H1 (cell line): ENCODE measurements at regions not wholly inside any gene's neighbourhood (a gene's known extent, or its start where the extent isn't known, plus 50 kb on each side); places are given as distances from the start of the nearest gene placed in this dataset.

Experiments
- CTCF ChIA-PET: fragments of 300-600 bp; sonication (Branson Sonifier 250); formaldehyde crosslinking; loops from one replicate; lab custom pipeline; 2021; ENCODE audit not compliant: partially characterized antibody; lab: Charles Lee
- POLR2A ChIA-PET: fragments of 300-600 bp; sonication (Branson Sonifier 250); formaldehyde crosslinking; loops from one replicate; lab custom pipeline; 2021; ENCODE audit warnings: inconsistent platforms; ENCODE audit not compliant: partially characterized antibody; lab: Charles Lee
- DNase-seq, 2 experiments: peaks; one replicate each; pipeline versions ENCODE4 v3.0.0 to v3.0.0-alpha.2; 2010 to 2022; ENCODE audit warnings: low spot score in 2 of 2, low read depth in 1 of 2, mixed read lengths in 1 of 2
- FAIRE-seq: peaks from 2 replicates; lab custom pipeline; 2011; peaks lifted over from hg19 to GRCh38; lab: Jason Lieb, UNC
- H2AFZ ChIP-seq: 2 replicates; pipeline ENCODE4 v1.8.1; 2012; ENCODE audit warnings: low read length, inconsistent platforms
- H2AK5ac ChIP-seq: 2 replicates; pipeline ENCODE4 v1.6.1; 2013; ENCODE audit warnings: low read depth, low read length
- H2BK120ac ChIP-seq: replicated peaks from 2 replicates; pipeline ENCODE3; 2013; ENCODE audit warnings: low read depth, low read length, inconsistent platforms
- H2BK12ac ChIP-seq: 2 replicates; pipeline ENCODE4 v1.6.1; 2013; ENCODE audit warnings: low read depth, low read length
- H2BK15ac ChIP-seq: 2 replicates; pipeline ENCODE4 v1.6.1; 2013; ENCODE audit warnings: low read length
- H2BK20ac ChIP-seq: 2 replicates; pipeline ENCODE4 v1.6.1; 2013; ENCODE audit warnings: low read length
- H2BK5ac ChIP-seq: 2 replicates; pipeline ENCODE4 v1.6.1; 2013; ENCODE audit warnings: low read depth, low read length
- H3K14ac ChIP-seq: 2 replicates; pipeline ENCODE4 v1.6.1; 2013; ENCODE audit warnings: inconsistent platforms; ENCODE audit not compliant: insufficient read length
- H3K18ac ChIP-seq: 2 replicates; pipeline ENCODE4 v1.6.1; 2013; ENCODE audit warnings: low read length; ENCODE audit errors: extremely low read depth
- H3K23ac ChIP-seq: 2 replicates; pipeline ENCODE4 v1.6.1; 2013; ENCODE audit warnings: inconsistent platforms; ENCODE audit not compliant: insufficient read length
- H3K23me2 ChIP-seq: 2 replicates; pipeline ENCODE4 v1.6.1; 2013; ENCODE audit warnings: low read depth, low read length
- H3K27ac ChIP-seq: 2 replicates; pipeline ENCODE4 v1.6.1; 2011; ENCODE audit warnings: low read depth, low read length, inconsistent platforms
- H3K27me3 ChIP-seq, 4 experiments: replicated peaks in 1 of 4; 1 replicate in 1 of 4; 2 replicates in 3 of 4; pipeline versions ENCODE4 v1.6.1 to v1.8.1; 2011 to 2013; ENCODE audit warnings: low read length in 3 of 4, mild to moderate bottlenecking in 3 of 4, inconsistent platforms in 2 of 4, mixed read lengths in 2 of 4, moderate library complexity in 1 of 4; ENCODE audit not compliant: control insufficient read depth in 3 of 4, insufficient read depth in 3 of 4; ENCODE audit errors: extremely low read depth in 1 of 4
- H3K36me3 ChIP-seq, 4 experiments: 2 replicates each; pipeline versions ENCODE4 v1.6.1 to v1.8.1; 2011 to 2013; ENCODE audit warnings: mild to moderate bottlenecking in 4 of 4, low read length in 3 of 4, moderate library complexity in 2 of 4, control low read depth in 1 of 4, inconsistent platforms in 1 of 4; ENCODE audit not compliant: insufficient read depth in 4 of 4, control insufficient read depth in 2 of 4
- H3K4ac ChIP-seq: replicated peaks from 2 replicates; pipeline ENCODE3; 2013; ENCODE audit warnings: low read length, low read depth, mixed read lengths, inconsistent platforms; ENCODE audit not compliant: insufficient read length
- H3K4me1 ChIP-seq, 4 experiments: replicated peaks in 1 of 4; 1 replicate in 1 of 4; 2 replicates in 3 of 4; pipeline versions ENCODE4 v1.6.1 to v1.8.1; 2011 to 2013; ENCODE audit warnings: low read length in 3 of 4, inconsistent platforms in 2 of 4, mixed read lengths in 1 of 4; ENCODE audit not compliant: insufficient read depth in 4 of 4, control insufficient read depth in 3 of 4
- H3K4me2 ChIP-seq, 2 experiments: 2 replicates each; pipeline versions ENCODE4 v1.6.1 to v1.8.1; 2011 to 2013; ENCODE audit warnings: low read depth in 2 of 2, low read length in 2 of 2, control low read depth in 1 of 2, inconsistent platforms in 1 of 2, mild to moderate bottlenecking in 1 of 2; ENCODE audit not compliant: insufficient read depth in 1 of 2
- H3K4me3 ChIP-seq, 4 experiments: fragments of 200-600, 300-600 bp in 1 of 4; sonication (generic), shearing (Covaris generic), sonication (Bioruptor Twin) in 1 of 4; 2 replicates each; pipeline versions ENCODE4 v1.5.1 to v1.8.1; 2011 to 2016; ENCODE audit warnings: low read length in 4 of 4, low read depth in 3 of 4, control low read depth in 2 of 4, inconsistent platforms in 2 of 4, mild to moderate bottlenecking in 2 of 4, mixed read lengths in 1 of 4, moderate library complexity in 1 of 4; ENCODE audit not compliant: insufficient read depth in 2 of 4; ENCODE audit errors: extremely low read depth in 1 of 4
- H3K56ac ChIP-seq: replicated peaks from 2 replicates; pipeline ENCODE3; 2013; ENCODE audit warnings: low read depth, mild to moderate bottlenecking, mixed read lengths, low read length, inconsistent platforms; ENCODE audit not compliant: insufficient read length
- H3K79me1 ChIP-seq: 2 replicates; pipeline ENCODE4 v1.6.1; 2013; ENCODE audit warnings: low read depth, low read length, control low read depth
- H3K79me2 ChIP-seq, 2 experiments: 2 replicates each; pipeline versions ENCODE4 v1.6.1 to v1.8.1; 2012 to 2013; ENCODE audit warnings: low read length in 2 of 2, mild to moderate bottlenecking in 2 of 2, inconsistent platforms in 1 of 2; ENCODE audit not compliant: insufficient read depth in 2 of 2, control insufficient read depth in 1 of 2
- H3K9ac ChIP-seq, 4 experiments: replicated peaks in 1 of 4; 1 replicate in 1 of 4; 2 replicates in 3 of 4; pipeline versions ENCODE4 v1.6.1 to v1.8.1; 2011 to 2013; ENCODE audit warnings: low read depth in 3 of 4, low read length in 3 of 4, control low read depth in 2 of 4, mild to moderate bottlenecking in 2 of 4, moderate library complexity in 2 of 4, inconsistent platforms in 1 of 4; ENCODE audit errors: extremely low read depth in 1 of 4
- H3K9me3 ChIP-seq, 2 experiments: 2 replicates each; pipeline versions ENCODE4 v1.6.1 to v1.8.1; 2012 to 2013; ENCODE audit warnings: mild to moderate bottlenecking in 2 of 2, moderate library complexity in 2 of 2, control low read depth in 1 of 2, inconsistent platforms in 1 of 2, low read depth in 1 of 2, low read length in 1 of 2, mixed read lengths in 1 of 2; ENCODE audit not compliant: insufficient read depth in 2 of 2
- H4K20me1 ChIP-seq, 2 experiments: replicated peaks in 1 of 2; 2 replicates each; pipeline versions ENCODE3 to v1.8.1; 2011 to 2013; ENCODE audit warnings: inconsistent platforms in 2 of 2, low read length in 2 of 2, mild to moderate bottlenecking in 1 of 2; ENCODE audit not compliant: insufficient read depth in 2 of 2, control insufficient read depth in 1 of 2
- H4K5ac ChIP-seq: 2 replicates; pipeline ENCODE4 v1.6.1; 2013; ENCODE audit warnings: low read length, low read depth, mixed read lengths, inconsistent platforms; ENCODE audit not compliant: insufficient read length
- H4K8ac ChIP-seq: 2 replicates; pipeline ENCODE4 v1.8.0; 2013; ENCODE audit warnings: mild to moderate bottlenecking, moderate library complexity, low read length, inconsistent platforms; ENCODE audit not compliant: insufficient read depth; ENCODE audit errors: extremely low read depth
- H4K91ac ChIP-seq: replicated peaks from 2 replicates; pipeline ENCODE3; 2013; ENCODE audit warnings: low read length, mixed read lengths, inconsistent platforms; ENCODE audit not compliant: insufficient read length
- CEBPB ChIP-seq: IDR thresholded peaks from 2 replicates; pipeline ENCODE4 v1.6.1; 2012; ENCODE audit warnings: low read depth, low read length
- CREB1 ChIP-seq: IDR thresholded peaks from 2 replicates; pipeline ENCODE4 v1.6.1; 2012; ENCODE audit warnings: inconsistent platforms
- GTF2F1 ChIP-seq: IDR thresholded peaks from 2 replicates; pipeline ENCODE4 v1.6.1; 2012; ENCODE audit warnings: low read depth, low read length, improper control_type of control experiment, borderline replicate concordance
- JUND ChIP-seq: IDR thresholded peaks from 2 replicates; pipeline ENCODE4 v1.6.1; 2011; ENCODE audit warnings: mild to moderate bottlenecking, improper control_type of control experiment, low read length
- KDM4A ChIP-seq: IDR thresholded peaks from one replicate; pipeline ENCODE4 v1.7.1; 2012; ENCODE audit warnings: low read depth, mild to moderate bottlenecking, moderate library complexity, low read length, inconsistent platforms; ENCODE audit not compliant: severe bottlenecking
- MAFK ChIP-seq: IDR thresholded peaks from 2 replicates; pipeline ENCODE4 v1.6.1; 2012; ENCODE audit warnings: low read depth, mild to moderate bottlenecking, improper control_type of control experiment, low read length
- MAX ChIP-seq: IDR thresholded peaks from 2 replicates; pipeline ENCODE4 v1.6.1; 2012; ENCODE audit warnings: inconsistent platforms
- NANOG ChIP-seq: IDR thresholded peaks from 2 replicates; pipeline ENCODE4 v1.6.1; 2011; ENCODE audit warnings: low read length, low read depth, mild to moderate bottlenecking, inconsistent platforms; ENCODE audit not compliant: insufficient read depth, poor library complexity, severe bottlenecking
- RNF2 ChIP-seq: fragments of 200-900, 300-1000 bp; sonication (generic); IDR thresholded peaks from 2 replicates; pipeline ENCODE4 v1.7.1; 2016; ENCODE audit warnings: borderline replicate concordance, low read depth, mild to moderate bottlenecking, antibody characterized with exemption, low read length; ENCODE audit not compliant: poor library complexity, severe bottlenecking; ENCODE audit errors: missing control alignments
- RXRA ChIP-seq: IDR thresholded peaks from 2 replicates; pipeline ENCODE4 v1.6.1; 2011; ENCODE audit warnings: low read depth, mild to moderate bottlenecking, low read length, moderate library complexity; ENCODE audit not compliant: insufficient read depth
- SAP30 ChIP-seq: fragments of 300-600 bp; sonication (generic); IDR thresholded peaks from 2 replicates; pipeline ENCODE4 v1.7.1; 2012; ENCODE audit warnings: low read length, moderate library complexity, mild to moderate bottlenecking, inconsistent platforms; ENCODE audit not compliant: insufficient read depth, insufficient replicate concordance
- SIN3A ChIP-seq, 2 experiments: IDR thresholded peaks in 1 of 2; conservative IDR thresholded peaks in 1 of 2; 2 replicates each; pipeline ENCODE4 v1.6.1; 2011 to 2012; ENCODE audit warnings: low read length in 2 of 2, improper control_type of control experiment in 1 of 2, low read depth in 1 of 2, mild to moderate bottlenecking in 1 of 2
- SIX5 ChIP-seq: IDR thresholded peaks from 2 replicates; pipeline ENCODE4 v1.6.1; 2011; ENCODE audit warnings: mild to moderate bottlenecking, low read depth, low read length
- SP4 ChIP-seq: IDR thresholded peaks from 2 replicates; pipeline ENCODE4 v1.6.1; 2012; ENCODE audit warnings: low read length, inconsistent platforms
- TAF7 ChIP-seq: optimal IDR thresholded peaks from 2 replicates; pipeline ENCODE3; 2011; ENCODE audit warnings: low read depth, mild to moderate bottlenecking, inconsistent platforms, low read length, moderate library complexity, borderline replicate concordance
- WGBS, 2 experiments: shearing (Covaris generic) in 1 of 2; methylation state at CpG; one replicate each; pipeline versions ENCODE4 v1.1.6 to v1.1.7; 2013 to 2015; ENCODE audit warnings: low lambda C conversion rate in 2 of 2, mixed read lengths in 2 of 2, inconsistent platforms in 1 of 2, low coverage in 1 of 2, missing lambda C conversion rate in 1 of 2; ENCODE audit not compliant: insufficient replicate concordance in 2 of 2, insufficient coverage in 1 of 2, insufficient read length in 1 of 2; ENCODE audit errors: extremely low coverage in 1 of 2, missing lambda C conversion rate in 1 of 2; 5-methylcytosine and 5-hydroxymethylcytosine counted together

- WGBS, 2 experiments = 82% methylated on average over 1 of the region's 1 CpG; no CpG with 5 or more reads in 1 of the 2 experiments
- DNase-seq = no peak
- Histone ChIP-seq H3K23me2 (no peaks in the 10 kb centered on the region), H3K4me3 (no peak overlapping the region), H4K8ac (no peak overlapping the region), H2BK15ac (no peak overlapping the region), H3K27ac (no peak overlapping the region), H3K27me3 (no peaks in the 10 kb centered on the region), H3K9ac (no peak overlapping the region; a peak in 1 of 7 replicates), H3K4me2 (no peak overlapping the region), H2AFZ (no peak overlapping the region), H3K9me3 (no peaks in the 10 kb centered on the region), H3K79me2 (no peaks in the 10 kb centered on the region), H3K4me1 (no peaks in the 10 kb centered on the region), H2BK20ac (no peak overlapping the region), H3K18ac (no peak overlapping the region), H2AK5ac (no peak overlapping the region), H2BK120ac (no peak overlapping the region), H4K5ac (no peak overlapping the region), H3K79me1 (no peaks in the 10 kb centered on the region), H3K36me3 (no peaks in the 10 kb centered on the region), H2BK12ac (no peak overlapping the region), H3K4ac (no peak overlapping the region), H3K23ac (no peak overlapping the region), H3K56ac (no peak overlapping the region), H2BK5ac (no peak overlapping the region), H4K91ac (no peak overlapping the region), H3K14ac (no peak overlapping the region), H4K20me1 (no peaks in the 10 kb centered on the region)
- CTCF ChIA-PET = no interaction called here
- FAIRE-seq = no peak
- POLR2A ChIA-PET = interaction anchor here (1.1 kb wide), 1 partner anchor 8 kb away, joined by 3 read pairs; no protein-coding TSS in a partner anchor
- TF ChIP-seq CREB1 (no peak), SIX5 (no peak), KDM4A (no peak), GTF2F1 (no peak), MAFK (no peak), SAP30 (no peak), RNF2 (no peak), MAX (no peak), SIN3A (conservative IDR thresholded peaks at IDR 0.05 in 1 of 2, IDR thresholded peaks at IDR 0.05 in 1 of 2; ENCODE audit: low read depth in 1 of 2, low read length in 2 of 2) (no peak), CEBPB (no peak), JUND (no peak), TAF7 (no peak), RXRA (no peak), NANOG (no peak), SP4 (no peak)
These were observed 139.2 kb downstream of the PDCD6IP start for GRCh38 chr3:33937628-33938027.
